DND-41 (cell line): ENCODE measurements at regions not wholly inside any gene's neighbourhood (a gene's known extent, or its start where the extent isn't known, plus 50 kb on each side); places are given as distances from the start of the nearest gene placed in this dataset.
"Not testable (repeated sequence)": the region's sequence is repeated elsewhere in the genome, so short reads cannot be mapped to it uniquely, and the experiment has no call there.

Experiments
- ATAC-seq: fragments of 200-7000 bp; cut with Tn5 transposase; 3 replicates; pipeline ENCODE4 v1.9.1; 2021; ENCODE audit warnings: low read depth; ENCODE audit not compliant: insufficient read depth
- DNase-seq: peaks from one replicate; pipeline ENCODE4 v3.0.0-alpha.2; 2020
- H2AFZ ChIP-seq: 2 replicates; pipeline ENCODE4 v1.6.0; 2012; ENCODE audit warnings: low read depth, low read length
- H3K27ac ChIP-seq: 2 replicates; pipeline ENCODE4 v1.5.1; 2012; ENCODE audit warnings: low read length, inconsistent platforms
- H3K27me3 ChIP-seq: fragments of 200-600 bp; sonication (generic); 2 replicates; pipeline ENCODE4 v1.6.0; 2012; ENCODE audit warnings: low read length, mild to moderate bottlenecking, inconsistent platforms; ENCODE audit not compliant: insufficient read depth, poor library complexity
- H3K36me3 ChIP-seq: 2 replicates; pipeline ENCODE4 v1.5.1; 2012; ENCODE audit warnings: low read length, inconsistent platforms; ENCODE audit not compliant: insufficient read depth
- H3K4me1 ChIP-seq: 2 replicates; pipeline ENCODE4 v1.5.1; 2012; ENCODE audit warnings: mild to moderate bottlenecking, low read length; ENCODE audit not compliant: insufficient read depth
- H3K4me2 ChIP-seq: 2 replicates; pipeline ENCODE4 v1.6.0; 2012; ENCODE audit warnings: mild to moderate bottlenecking, moderate library complexity, low read length, inconsistent platforms; ENCODE audit not compliant: insufficient read depth
- H3K4me3 ChIP-seq, 2 experiments: fragments of 200-600 bp in 1 of 2; shearing (Covaris generic) in 1 of 2; 2 replicates each; pipeline ENCODE4 v1.5.1; 2012 to 2016; ENCODE audit warnings: inconsistent platforms in 2 of 2, low read length in 2 of 2, mild to moderate bottlenecking in 2 of 2, low read depth in 1 of 2, moderate library complexity in 1 of 2
- H3K79me2 ChIP-seq: 2 replicates; pipeline ENCODE4 v1.6.0; 2012; ENCODE audit warnings: low read length, inconsistent platforms; ENCODE audit not compliant: insufficient read depth
- H3K9ac ChIP-seq: 2 replicates; pipeline ENCODE4 v1.6.0; 2012; ENCODE audit warnings: low read depth, mild to moderate bottlenecking, inconsistent platforms, low read length, moderate library complexity
- H3K9me3 ChIP-seq: 2 replicates; pipeline ENCODE4 v1.5.1; 2012; ENCODE audit warnings: low read length, moderate library complexity, mild to moderate bottlenecking, inconsistent platforms; ENCODE audit not compliant: insufficient read depth, severe bottlenecking
- H4K20me1 ChIP-seq: 2 replicates; pipeline ENCODE4 v1.6.0; 2012; ENCODE audit warnings: low read length; ENCODE audit not compliant: insufficient read depth
- CTCF ChIP-seq: IDR thresholded peaks from 2 replicates; pipeline ENCODE4 v1.5.1; 2012; ENCODE audit warnings: borderline replicate concordance, low read length, moderate library complexity, mild to moderate bottlenecking; ENCODE audit not compliant: poor library complexity, severe bottlenecking; ENCODE audit errors: extremely low read depth
- EZH2 ChIP-seq: IDR thresholded peaks from 3 replicates; pipeline ENCODE4 v1.6.1; 2012; ENCODE audit warnings: borderline replicate concordance, low read depth, mild to moderate bottlenecking, moderate library complexity, low read length, inconsistent platforms; ENCODE audit not compliant: severe bottlenecking

GRCh38 chr22:49512487-49513165 lies 315.0 kb downstream of the BRD1 start:
- Histone ChIP-seq H3K9me3 (peaks cover 18% of the 10 kb centered on the region), H3K36me3 (peaks cover 3% of the 10 kb centered on the region; the same call in 1 of the 2 replicates), H3K4me2 (no peak overlapping the region), H4K20me1 (no peaks in the 10 kb centered on the region), H3K27me3 (no peaks in the 10 kb centered on the region), H2AFZ (peak overlapping the region; percentile 80), H3K4me1 (peaks cover 10% of the 10 kb centered on the region), H3K4me3 (peak overlapping the region in 1 of 2 experiments; percentile 25; a peak in 2 of 4 replicates), H3K79me2 (no peaks in the 10 kb centered on the region), H3K9ac (no peak overlapping the region), H3K27ac (peak overlapping the region; percentile 64; the same call in 1 of the 2 replicates)
- DNase-seq (no peak), ATAC-seq (no peak)
- TF ChIP-seq EZH2 (no peak), CTCF (no peak)

GRCh38 chr22:49511393-49512189 lies 316.1 kb downstream of the BRD1 start:
- H4K20me1 ChIP-seq, H3K36me3 ChIP-seq, H3K27me3 ChIP-seq, H3K9ac ChIP-seq, H3K79me2 ChIP-seq, H3K4me2 ChIP-seq: not testable (repeated sequence)
- Histone ChIP-seq H3K27ac (peak overlapping the region; percentile 64), H2AFZ (peak overlapping the region; percentile 80), H3K4me1 (peaks cover 10% of the 10 kb centered on the region), H3K9me3 (peaks cover 18% of the 10 kb centered on the region), H3K4me3 (peak overlapping the region in 1 of 2 experiments; percentile 25; a peak in 2 of 4 replicates)
- DNase-seq (peak; percentile 63), ATAC-seq (peak; percentile 78)

GRCh38 chr22:49510718-49511117 lies 317.0 kb downstream of the BRD1 start:
- H3K4me2 ChIP-seq, result no peak overlapping the region
- TF ChIP-seq EZH2 (no peak), CTCF (no peak)
- H3K79me2 ChIP-seq, result no peaks in the 10 kb centered on the region
- no peak overlapping the region for H3K27ac ChIP-seq
- H4K20me1 ChIP-seq, result no peaks in the 10 kb centered on the region
- peaks cover 3% of the 10 kb centered on the region; the same call in 1 of the 2 replicates for H3K36me3 ChIP-seq
- peaks cover 18% of the 10 kb centered on the region for H3K9me3 ChIP-seq
- no peaks in the 10 kb centered on the region for H3K27me3 ChIP-seq
- H3K4me1 ChIP-seq, result peaks cover 10% of the 10 kb centered on the region
- no peak overlapping the region for H3K4me3 ChIP-seq
- no peak for ATAC-seq
- no peak overlapping the region for H3K9ac ChIP-seq
- H2AFZ ChIP-seq, result no peak overlapping the region
- DNase-seq, result no peak

- Histone ChIP-seq H3K4me1 (peaks cover 10% of the 10 kb centered on the region), H3K36me3 (peaks cover 3% of the 10 kb centered on the region; the same call in 1 of the 2 replicates)
- no peak for ATAC-seq
Observed at GRCh38 chr22:49509016-49509415, 318.7 kb downstream of the BRD1 start.

More at GRCh38 chr22:49509016-49509415, 318.7 kb downstream of the BRD1 start:
- H4K20me1 ChIP-seq, result no peaks in the 10 kb centered on the region
- TF ChIP-seq CTCF, result no peak
- no peak for TF ChIP-seq EZH2
- H3K27ac ChIP-seq, result no peak overlapping the region
- H2AFZ ChIP-seq, result no peak overlapping the region
- peaks cover 18% of the 10 kb centered on the region for H3K9me3 ChIP-seq
- H3K4me3 ChIP-seq, result no peak overlapping the region
- no peaks in the 10 kb centered on the region for H3K79me2 ChIP-seq
- H3K27me3 ChIP-seq, result no peaks in the 10 kb centered on the region
- H3K4me2 ChIP-seq, result no peak overlapping the region
- H3K9ac ChIP-seq, result no peak overlapping the region
- DNase-seq, result no peak
